GM12873 (cell line): ENCODE measurements at regions not wholly inside any gene's neighbourhood (a gene's known extent, or its start where the extent isn't known, plus 50 kb on each side); places are given as distances from the start of the nearest gene placed in this dataset.

Experiments used
- TF ChIP-seq, protein P1 (sequence below): IDR thresholded peaks from 2 replicates; pipeline ENCODE4 v1.5.1; 2012; ENCODE audit warnings: low read depth, mild to moderate bottlenecking, moderate library complexity, low read length, control low read depth; ENCODE audit not compliant: insufficient read depth; ENCODE audit errors: missing control alignments

DNA sequence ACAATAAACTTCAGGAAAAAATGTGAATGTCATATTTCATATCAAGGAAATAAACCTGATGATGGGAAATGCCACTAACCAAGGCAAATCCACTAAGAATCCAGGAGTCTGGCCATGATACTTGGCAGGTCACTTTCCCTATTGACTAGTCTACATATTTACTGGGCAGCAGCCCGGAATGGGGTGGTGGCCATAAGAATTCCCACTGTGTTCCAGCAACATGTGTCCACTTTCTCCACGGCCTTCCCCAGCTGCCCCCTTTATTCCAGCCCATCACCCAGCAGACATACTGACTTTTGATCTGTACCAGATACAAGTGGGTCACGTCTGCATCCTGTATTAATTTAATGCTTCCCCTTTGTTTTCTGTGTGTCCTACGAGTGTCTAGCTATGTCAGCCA, 234.5 kb upstream of the PRDM1 start:
- TF ChIP-seq, protein P1, sequence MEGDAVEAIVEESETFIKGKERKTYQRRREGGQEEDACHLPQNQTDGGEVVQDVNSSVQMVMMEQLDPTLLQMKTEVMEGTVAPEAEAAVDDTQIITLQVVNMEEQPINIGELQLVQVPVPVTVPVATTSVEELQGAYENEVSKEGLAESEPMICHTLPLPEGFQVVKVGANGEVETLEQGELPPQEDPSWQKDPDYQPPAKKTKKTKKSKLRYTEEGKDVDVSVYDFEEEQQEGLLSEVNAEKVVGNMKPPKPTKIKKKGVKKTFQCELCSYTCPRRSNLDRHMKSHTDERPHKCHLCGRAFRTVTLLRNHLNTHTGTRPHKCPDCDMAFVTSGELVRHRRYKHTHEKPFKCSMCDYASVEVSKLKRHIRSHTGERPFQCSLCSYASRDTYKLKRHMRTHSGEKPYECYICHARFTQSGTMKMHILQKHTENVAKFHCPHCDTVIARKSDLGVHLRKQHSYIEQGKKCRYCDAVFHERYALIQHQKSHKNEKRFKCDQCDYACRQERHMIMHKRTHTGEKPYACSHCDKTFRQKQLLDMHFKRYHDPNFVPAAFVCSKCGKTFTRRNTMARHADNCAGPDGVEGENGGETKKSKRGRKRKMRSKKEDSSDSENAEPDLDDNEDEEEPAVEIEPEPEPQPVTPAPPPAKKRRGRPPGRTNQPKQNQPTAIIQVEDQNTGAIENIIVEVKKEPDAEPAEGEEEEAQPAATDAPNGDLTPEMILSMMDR = no peak

DNA sequence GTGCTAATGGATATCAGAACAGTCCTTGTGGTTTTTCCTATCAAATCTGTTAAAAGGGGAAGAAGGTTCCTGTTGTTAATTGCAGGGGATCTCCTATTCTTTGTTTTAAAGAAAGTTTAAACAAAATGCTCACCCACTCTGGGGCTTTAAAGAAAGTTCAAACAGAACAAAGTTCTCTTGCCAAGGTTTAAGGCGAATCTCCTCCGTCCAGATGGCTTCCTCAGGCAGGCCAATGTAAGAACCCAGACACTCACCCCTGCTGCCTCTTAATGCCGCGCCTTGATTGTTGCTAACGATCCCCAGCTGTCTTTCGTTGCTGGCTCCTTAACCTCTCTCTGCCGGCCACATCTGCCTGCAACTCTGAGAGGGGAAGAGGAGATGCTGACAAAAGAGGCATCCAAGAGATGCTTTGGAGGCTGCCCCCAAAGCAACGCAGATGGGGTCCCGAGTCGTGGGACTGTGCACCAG, 235.0 kb upstream of the PRDM1 start:
- TF ChIP-seq, protein P1 = no peak

DNA sequence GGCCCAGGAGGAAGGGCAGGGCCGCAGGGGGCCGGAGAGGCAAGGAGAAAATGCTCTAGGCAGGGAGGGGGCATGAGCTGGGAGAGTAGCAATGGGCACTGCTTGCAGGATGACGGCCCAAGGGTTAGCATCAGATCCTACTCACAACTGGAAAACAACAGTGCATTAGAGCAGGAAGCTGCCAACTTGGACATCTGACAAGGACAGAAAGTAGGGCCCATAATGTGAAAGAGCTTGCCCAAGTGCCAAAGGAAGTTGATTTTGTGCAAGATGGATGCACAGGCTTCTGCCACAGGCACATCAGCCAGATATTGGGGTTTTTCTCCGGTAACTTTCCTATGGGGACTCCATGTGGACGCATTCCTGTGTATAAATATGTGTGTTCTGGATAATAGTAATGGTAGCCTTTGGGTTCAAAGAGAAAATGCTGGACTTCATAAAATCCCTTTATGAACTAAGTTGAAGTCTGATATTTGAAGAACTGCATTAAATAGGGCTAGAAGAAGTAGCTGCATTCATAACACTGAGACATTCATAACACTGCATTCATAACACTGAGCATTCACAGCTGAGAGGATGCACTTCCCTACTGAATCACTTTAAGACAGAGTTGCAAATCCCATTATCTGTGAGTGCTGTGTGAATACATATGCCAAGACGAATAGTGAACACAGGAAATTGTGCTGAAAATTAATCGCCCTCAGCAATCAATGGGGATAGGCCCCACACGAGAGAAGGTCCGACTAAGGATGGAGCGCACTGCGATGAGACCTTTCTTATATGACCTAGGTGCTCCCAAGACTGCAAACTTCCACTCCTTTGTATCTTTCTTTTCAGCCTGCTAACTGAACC, 235.6 kb upstream of the PRDM1 start:
- TF ChIP-seq, protein P1 = no peak

DNA sequence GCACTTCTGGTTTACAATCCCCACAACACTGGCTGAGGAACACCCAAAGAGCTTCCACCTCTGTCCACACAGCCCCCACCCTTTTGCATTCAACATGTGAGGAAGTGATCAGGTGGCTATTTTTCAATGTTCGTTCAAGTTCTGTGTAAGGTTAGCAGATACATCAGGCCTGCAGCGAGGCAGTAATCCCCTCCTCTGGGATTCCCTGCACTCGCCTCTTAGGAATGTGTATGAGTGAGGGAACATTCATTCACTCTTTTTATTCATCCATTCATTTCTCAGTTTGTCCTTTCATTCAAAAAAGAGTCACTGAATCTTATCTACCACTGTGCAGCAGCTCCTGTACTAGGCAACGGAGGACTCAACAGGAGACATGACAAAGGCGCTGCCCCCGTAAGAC, 236.4 kb upstream of the PRDM1 start:
- TF ChIP-seq, protein P1 = no peak

DNA sequence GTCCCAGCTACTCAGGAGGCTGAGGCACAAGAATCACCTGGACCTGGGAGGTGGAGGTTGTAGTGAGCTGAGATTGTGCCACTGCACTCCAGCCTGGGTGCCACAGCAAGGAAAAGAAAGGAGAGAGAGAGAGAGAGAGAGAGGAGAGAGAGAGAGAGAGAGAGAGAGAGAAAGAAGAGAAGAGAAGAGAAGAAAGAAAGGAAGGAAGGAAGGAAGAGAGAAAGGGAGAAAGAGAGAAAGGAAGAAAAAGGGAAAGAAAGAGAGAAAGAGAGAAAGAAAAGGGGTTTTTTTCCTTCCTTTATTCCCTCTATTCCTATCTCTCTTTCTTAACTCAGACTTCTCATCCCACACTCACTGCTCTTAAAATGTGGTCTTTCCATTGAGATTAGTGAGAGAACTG, 238.7 kb upstream of the PRDM1 start:
- TF ChIP-seq, protein P1 = no peak

DNA sequence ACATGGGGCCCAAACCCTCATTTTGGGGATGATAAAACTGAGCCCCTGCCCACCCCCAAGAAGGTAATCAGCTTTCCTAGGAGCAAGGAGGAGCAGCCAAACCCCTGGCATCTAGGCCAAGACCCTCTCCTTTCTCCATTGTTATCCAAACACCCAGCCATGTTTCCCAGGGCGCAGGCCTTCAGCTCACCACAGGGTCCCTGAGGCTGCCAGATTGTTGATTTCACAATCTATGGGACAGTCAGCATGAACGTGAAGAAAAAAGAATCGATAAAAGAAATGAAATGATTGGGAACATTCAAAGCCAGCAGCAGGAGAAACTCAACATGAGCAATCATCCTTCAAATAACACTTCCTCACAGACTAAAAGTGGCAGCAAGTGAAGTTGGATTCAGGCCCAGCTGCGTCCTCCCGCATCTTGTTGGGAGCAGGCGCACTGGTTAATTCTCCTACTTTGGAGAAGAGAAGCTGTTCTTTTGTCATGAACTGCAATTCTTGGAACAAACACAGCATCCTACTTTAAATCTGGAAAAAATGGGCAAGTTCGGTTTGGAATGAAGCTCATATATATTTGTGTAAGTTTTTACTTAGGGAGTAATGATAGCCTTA, 241.8 kb upstream of the PRDM1 start:
- TF ChIP-seq, protein P1 = no peak

DNA sequence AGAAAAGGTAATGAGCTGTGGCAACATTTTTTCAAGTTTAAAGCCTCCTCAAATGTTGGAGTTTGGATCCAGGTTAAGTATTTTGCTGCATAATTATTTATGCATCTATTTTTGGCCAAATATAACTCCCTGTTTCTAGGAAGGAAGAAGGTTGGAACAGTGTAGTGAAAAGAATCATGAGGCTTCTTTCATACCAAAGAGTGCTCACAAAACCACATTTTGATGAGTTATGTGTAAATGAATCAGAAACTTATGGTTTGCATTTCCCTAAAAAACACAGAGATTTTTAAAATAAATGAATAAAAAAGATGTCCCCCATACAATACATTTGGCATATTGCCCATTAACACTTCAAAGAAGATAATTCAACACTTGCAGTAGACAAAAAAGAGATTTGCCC, 246.9 kb upstream of the PRDM1 start:
- TF ChIP-seq, protein P1 = no peak
